Natural killer cell treated with Interleukin-12 subunit alpha and Interleukin-12 subunit beta and Interleukin-15 and Interleukin-18, amount 100 ng/mL, for 72 hours (primary cell): ENCODE measurements at regions not wholly inside any gene's neighbourhood (a gene's known extent, or its start where the extent isn't known, plus 50 kb on each side); places are given as distances from the start of the nearest gene placed in this dataset.
"Not testable (repeated sequence)": the region's sequence is repeated elsewhere in the genome, so short reads cannot be mapped to it uniquely, and the experiment has no call there.

Experiments
- ATAC-seq, 2 donors: fragments of 150-1000 bp; cut with Tn5 transposase in 1 of 2; sonication (Bioruptor Pico), chemical (Tn5 transposase) in 1 of 2; 2 replicates each; pipeline ENCODE4 v1.10.0; 2021
- DNase-seq: peaks from one replicate; pipeline ENCODE4 v3.0.0; 2022; ENCODE audit warnings: low spot score
- H3K27ac Mint-ChIP-seq, 2 donors: 1 replicate in 1 of 2; 2 replicates in 1 of 2; pipeline ENCODE4 v1.8.0; 2022; ENCODE audit warnings: mixed read lengths in 2 of 2, mild to moderate bottlenecking in 1 of 2, moderate library complexity in 1 of 2
- H3K27me3 Mint-ChIP-seq, 2 donors: 1 replicate in 1 of 2; 2 replicates in 1 of 2; pipeline ENCODE4 v1.8.0; 2022; ENCODE audit warnings: mixed read lengths in 2 of 2
- H3K36me3 Mint-ChIP-seq: one replicate; pipeline ENCODE4 v1.8.0; 2022; ENCODE audit warnings: mixed read lengths
- H3K4me1 Mint-ChIP-seq, 2 donors: 1 replicate in 1 of 2; 2 replicates in 1 of 2; pipeline ENCODE4 v1.8.0; 2022; ENCODE audit warnings: low read depth in 2 of 2, mixed read lengths in 2 of 2, mild to moderate bottlenecking in 1 of 2
- H3K4me3 Mint-ChIP-seq: one replicate; pipeline ENCODE4 v1.8.0; 2022; ENCODE audit warnings: mixed read lengths
- H3K9me3 Mint-ChIP-seq: 2 replicates; pipeline ENCODE4 v1.8.0; 2022; ENCODE audit warnings: mixed read lengths

GRCh38 chr13:22846551-22846950 is 334.2 kb upstream of the SGCG start:
- Mint-ChIP-seq H3K36me3 (no peaks in the 10 kb centered on the region), H3K9me3 (peaks cover 6% of the 10 kb centered on the region), H3K4me1 (no peaks in the 10 kb centered on the region), H3K4me3 (no peak overlapping the region), H3K27ac (no peak overlapping the region), H3K27me3 (no peaks in the 10 kb centered on the region)
- DNase-seq (no peak), ATAC-seq (no peak)

- H3K36me3 Mint-ChIP-seq = no peaks in the 10 kb centered on the region
- H3K27me3 Mint-ChIP-seq = no peaks in the 10 kb centered on the region
- DNase-seq (no peak), ATAC-seq (no peak)
- no peaks in the 10 kb centered on the region for H3K4me1 Mint-ChIP-seq
- no peak overlapping the region for H3K27ac Mint-ChIP-seq
- H3K9me3 Mint-ChIP-seq = peaks cover 5% of the 10 kb centered on the region
- no peak overlapping the region for H3K4me3 Mint-ChIP-seq
Measured at GRCh38 chr13:22848539-22849052, 332.2 kb upstream of the SGCG start.

- H3K4me1 Mint-ChIP-seq = no peaks in the 10 kb centered on the region
- no peak overlapping the region for H3K27ac Mint-ChIP-seq
- ATAC-seq (no peak), DNase-seq (no peak)
- H3K9me3 Mint-ChIP-seq = no peaks in the 10 kb centered on the region
- H3K36me3 Mint-ChIP-seq = no peaks in the 10 kb centered on the region
- H3K27me3 Mint-ChIP-seq = no peaks in the 10 kb centered on the region
- H3K4me3 Mint-ChIP-seq = no peak overlapping the region
Measured at GRCh38 chr13:22855926-22856325, 324.9 kb upstream of the SGCG start.

- DNase-seq, H3K9me3 Mint-ChIP-seq, ATAC-seq, H3K27ac Mint-ChIP-seq, H3K27me3 Mint-ChIP-seq, H3K4me1 Mint-ChIP-seq, H3K4me3 Mint-ChIP-seq, H3K36me3 Mint-ChIP-seq: not testable (repeated sequence)
Measured at GRCh38 chr13:22858980-22859379, 321.8 kb upstream of the SGCG start.

GRCh38 chr13:22859411-22859810 is 321.4 kb upstream of the SGCG start:
- not testable (repeated sequence) for H3K4me1 Mint-ChIP-seq, H3K9me3 Mint-ChIP-seq, H3K27ac Mint-ChIP-seq, ATAC-seq, H3K4me3 Mint-ChIP-seq, DNase-seq, H3K27me3 Mint-ChIP-seq, H3K36me3 Mint-ChIP-seq

- no peaks in the 10 kb centered on the region for H3K36me3 Mint-ChIP-seq
- no peaks in the 10 kb centered on the region for H3K4me1 Mint-ChIP-seq
- DNase-seq (no peak), ATAC-seq (no peak)
- H3K9me3 Mint-ChIP-seq = peaks cover 3% of the 10 kb centered on the region
- H3K4me3 Mint-ChIP-seq = no peak overlapping the region
- H3K27ac Mint-ChIP-seq = no peak overlapping the region
- no peaks in the 10 kb centered on the region for H3K27me3 Mint-ChIP-seq
Measured at GRCh38 chr13:22861958-22862466, 318.8 kb upstream of the SGCG start.

- Mint-ChIP-seq H3K9me3 (peaks cover 3% of the 10 kb centered on the region), H3K4me1 (no peaks in the 10 kb centered on the region), H3K36me3 (no peaks in the 10 kb centered on the region), H3K27ac (no peak overlapping the region), H3K27me3 (no peaks in the 10 kb centered on the region), H3K4me3 (no peak overlapping the region)
- ATAC-seq (no peak), DNase-seq (no peak)
Measured at GRCh38 chr13:22862478-22862877, 318.3 kb upstream of the SGCG start.

GRCh38 chr13:22866221-22866620 is 314.6 kb upstream of the SGCG start:
- no peaks in the 10 kb centered on the region for H3K4me1 Mint-ChIP-seq
- no peaks in the 10 kb centered on the region for H3K27me3 Mint-ChIP-seq
- H3K4me3 Mint-ChIP-seq = no peak overlapping the region
- ATAC-seq (no peak), DNase-seq (no peak)
- H3K36me3 Mint-ChIP-seq = no peaks in the 10 kb centered on the region
- peaks cover 10% of the 10 kb centered on the region for H3K9me3 Mint-ChIP-seq
- H3K27ac Mint-ChIP-seq = no peak overlapping the region

- H3K4me3 Mint-ChIP-seq = no peak overlapping the region
- ATAC-seq = no peak
- H3K27ac Mint-ChIP-seq = no peak overlapping the region
- H3K36me3 Mint-ChIP-seq = no peaks in the 10 kb centered on the region
- H3K27me3 Mint-ChIP-seq = no peaks in the 10 kb centered on the region
- H3K4me1 Mint-ChIP-seq = no peaks in the 10 kb centered on the region
- no peak for DNase-seq
- peaks cover 12% of the 10 kb centered on the region for H3K9me3 Mint-ChIP-seq
Measured at GRCh38 chr13:22871231-22871630, 309.5 kb upstream of the SGCG start.

- ATAC-seq (no peak), DNase-seq (no peak)
- no peaks in the 10 kb centered on the region for H3K4me1 Mint-ChIP-seq
- no peaks in the 10 kb centered on the region for H3K36me3 Mint-ChIP-seq
- H3K4me3 Mint-ChIP-seq = no peak overlapping the region
- H3K27ac Mint-ChIP-seq = no peak overlapping the region
- peaks cover 10% of the 10 kb centered on the region for H3K9me3 Mint-ChIP-seq
- H3K27me3 Mint-ChIP-seq = no peaks in the 10 kb centered on the region
Measured at GRCh38 chr13:22874839-22875238, 305.9 kb upstream of the SGCG start.

GRCh38 chr13:22877421-22877820 is 303.4 kb upstream of the SGCG start:
- H3K4me1 Mint-ChIP-seq = no peaks in the 10 kb centered on the region
- peaks cover 5% of the 10 kb centered on the region for H3K9me3 Mint-ChIP-seq
- ATAC-seq = no peak
- DNase-seq = no peak
- H3K4me3 Mint-ChIP-seq = no peak overlapping the region
- no peak overlapping the region for H3K27ac Mint-ChIP-seq
- H3K27me3 Mint-ChIP-seq = no peaks in the 10 kb centered on the region
- H3K36me3 Mint-ChIP-seq = no peaks in the 10 kb centered on the region

GRCh38 chr13:22880741-22881720 is 299.7 kb upstream of the SGCG start:
- Mint-ChIP-seq H3K36me3 (no peaks in the 10 kb centered on the region), H3K4me1 (no peaks in the 10 kb centered on the region), H3K27ac (no peak overlapping the region), H3K4me3 (no peak overlapping the region), H3K27me3 (no peaks in the 10 kb centered on the region), H3K9me3 (no peaks in the 10 kb centered on the region)
- DNase-seq = no peak
- no peak for ATAC-seq

- DNase-seq, ATAC-seq, H3K27ac Mint-ChIP-seq, H3K9me3 Mint-ChIP-seq, H3K36me3 Mint-ChIP-seq, H3K4me3 Mint-ChIP-seq, H3K27me3 Mint-ChIP-seq, H3K4me1 Mint-ChIP-seq: not testable (repeated sequence)
Measured at GRCh38 chr13:22881721-22882608, 298.8 kb upstream of the SGCG start.
